HEK293 (cell line): ENCODE measurements at regions not wholly inside any gene's neighbourhood (a gene's known extent, or its start where the extent isn't known, plus 50 kb on each side); places are given as distances from the start of the nearest gene placed in this dataset.

Source experiments
- CTCF ChIA-PET: fragments of 350-600 bp; formaldehyde crosslinking; extraction: SDS; loops from one replicate; lab custom pipeline; 2021; ENCODE audit warnings: antibody characterized with exemption; lab: Yijun Ruan, JAX
- POLR2A ChIA-PET: fragments of 300-600 bp; formaldehyde crosslinking; extraction: SDS; loops from one replicate; lab custom pipeline; 2020; ENCODE audit warnings: antibody characterized with exemption, inconsistent platforms; lab: Yijun Ruan, JAX
- H3K27ac ChIP-seq: fragments of 200-500 bp; sonication (Bioruptor generic); 2 replicates; pipeline ENCODE4 v1.5.1; 2014; ENCODE audit warnings: low read depth, low read length, control low read depth, inconsistent platforms; ENCODE audit errors: extremely low read depth
- H3K36me3 ChIP-seq, 2 experiments: fragments of 200-500 bp in 1 of 2; sonication (Bioruptor generic) in 1 of 2; 1 replicate in 1 of 2; 2 replicates in 1 of 2; pipeline ENCODE4 v1.5.1; 2014 to 2017; ENCODE audit warnings: inconsistent platforms in 2 of 2, low read length in 2 of 2; ENCODE audit not compliant: control insufficient read depth in 2 of 2, insufficient read depth in 1 of 2
- H3K4me1 ChIP-seq: fragments of 200-500 bp; sonication (Bioruptor generic); 2 replicates; pipeline ENCODE4 v1.5.1; 2014; ENCODE audit warnings: mild to moderate bottlenecking, low read length, inconsistent platforms; ENCODE audit not compliant: control insufficient read depth, insufficient read depth
- H3K4me3 ChIP-seq: 2 replicates; pipeline ENCODE4 v1.5.1; 2011; ENCODE audit warnings: low read depth, mild to moderate bottlenecking, control low read depth, low read length, moderate library complexity
- H3K9me3 ChIP-seq: fragments of 200-500 bp; sonication (Bioruptor generic); 2 replicates; pipeline ENCODE4 v1.5.1; 2014; ENCODE audit warnings: low read depth, low read length, inconsistent platforms; ENCODE audit not compliant: control insufficient read depth, insufficient read depth
- BCL11B ChIP-seq: fragments of 450-650 bp; formaldehyde crosslinking; IDR thresholded peaks from 2 replicates; pipeline ENCODE4 v1.5.1; 2016; ENCODE audit warnings: low read depth, missing biosample characterization, missing genetic modification characterization
- KLF10 ChIP-seq: fragments of 450-650 bp; IDR thresholded peaks from 2 replicates; pipeline ENCODE4 v1.5.1; 2018; ENCODE audit warnings: missing biosample characterization, mild to moderate bottlenecking, missing genetic modification characterization
- MZF1 ChIP-seq: fragments of 450-650 bp; formaldehyde crosslinking; IDR thresholded peaks from 2 replicates; pipeline ENCODE4 v1.5.1; 2017; ENCODE audit warnings: missing biosample characterization, missing genetic modification characterization, borderline replicate concordance
- YY1 ChIP-seq: fragments of 450-650 bp; formaldehyde crosslinking; IDR thresholded peaks from 2 replicates; pipeline ENCODE4 v1.5.1; 2018; ENCODE audit warnings: missing biosample characterization, missing genetic modification characterization
- ZEB2 ChIP-seq: fragments of 450-650 bp; formaldehyde crosslinking; IDR thresholded peaks from 2 replicates; pipeline ENCODE4 v1.5.1; 2016; ENCODE audit warnings: missing biosample characterization, missing genetic modification characterization
- ZFP37 ChIP-seq: fragments of 450-650 bp; formaldehyde crosslinking; IDR thresholded peaks from 2 replicates; pipeline ENCODE4 v1.5.1; 2016; ENCODE audit warnings: missing biosample characterization, missing genetic modification characterization
- ZNF184 ChIP-seq: fragments of 450-650 bp; IDR thresholded peaks from 2 replicates; pipeline ENCODE4 v1.5.1; 2018; ENCODE audit warnings: missing biosample characterization, mild to moderate bottlenecking, missing genetic modification characterization
- ZNF292 ChIP-seq: fragments of 450-650 bp; formaldehyde crosslinking; IDR thresholded peaks from 2 replicates; pipeline ENCODE4 v1.5.1; 2016; ENCODE audit warnings: low read depth, missing biosample characterization, missing genetic modification characterization, borderline replicate concordance
- ZNF354C ChIP-seq: fragments of 450-650 bp; formaldehyde crosslinking; IDR thresholded peaks from 2 replicates; pipeline ENCODE4 v1.5.1; 2016; ENCODE audit warnings: missing biosample characterization, missing genetic modification characterization, low read depth, borderline replicate concordance
- ZNF394 ChIP-seq: fragments of 450-650 bp; formaldehyde crosslinking; IDR thresholded peaks from 2 replicates; pipeline ENCODE4 v1.5.1; 2016; ENCODE audit warnings: missing biosample characterization, missing genetic modification characterization, mild to moderate bottlenecking, moderate library complexity, borderline replicate concordance
- ZNF416 ChIP-seq: fragments of 450-650 bp; formaldehyde crosslinking; IDR thresholded peaks from 2 replicates; pipeline ENCODE4 v1.5.1; 2016; ENCODE audit warnings: missing biosample characterization, missing genetic modification characterization
- ZNF596 ChIP-seq: fragments of 450-650 bp; IDR thresholded peaks from 2 replicates; pipeline ENCODE4 v1.5.0; 2018; ENCODE audit warnings: missing biosample characterization, mild to moderate bottlenecking, missing genetic modification characterization, moderate library complexity
- ZNF658 ChIP-seq: fragments of 450-650 bp; formaldehyde crosslinking; IDR thresholded peaks from 2 replicates; pipeline ENCODE4; 2016; ENCODE audit warnings: missing biosample characterization, missing genetic modification characterization
- ZNF701 ChIP-seq: fragments of 450-650 bp; formaldehyde crosslinking; IDR thresholded peaks from 2 replicates; pipeline ENCODE4 v1.5.1; 2016; ENCODE audit warnings: missing biosample characterization, missing genetic modification characterization
- ZNF707 ChIP-seq: fragments of 450-650 bp; formaldehyde crosslinking; IDR thresholded peaks from 2 replicates; pipeline ENCODE4 v1.5.1; 2016; ENCODE audit warnings: missing biosample characterization, missing genetic modification characterization
- ZNF747 ChIP-seq: fragments of 450-650 bp; formaldehyde crosslinking; IDR thresholded peaks from 2 replicates; pipeline ENCODE4 v1.5.1; 2016; ENCODE audit warnings: missing biosample characterization, missing genetic modification characterization
- ZNF792 ChIP-seq: fragments of 450-650 bp; formaldehyde crosslinking; IDR thresholded peaks from 2 replicates; pipeline ENCODE4 v1.5.1; 2016; ENCODE audit warnings: missing biosample characterization, missing genetic modification characterization
- ZXDB ChIP-seq: fragments of 450-650 bp; formaldehyde crosslinking; IDR thresholded peaks from 2 replicates; pipeline ENCODE4 v1.5.1; 2016; ENCODE audit warnings: missing biosample characterization, missing genetic modification characterization
- TF ChIP-seq, protein P1 (sequence below): fragments of 450-650 bp; formaldehyde crosslinking; IDR thresholded peaks from 2 replicates; pipeline ENCODE4 v1.5.1; 2016; ENCODE audit warnings: missing biosample characterization, missing genetic modification characterization
- TF ChIP-seq, protein P2 (sequence below): fragments of 450-650 bp; formaldehyde crosslinking; IDR thresholded peaks from 2 replicates; pipeline ENCODE4 v1.5.1; 2016; ENCODE audit warnings: missing biosample characterization, missing genetic modification characterization
- TF ChIP-seq, protein P3 (sequence below): sonication (generic); formaldehyde crosslinking; IDR thresholded peaks from 2 replicates; pipeline ENCODE4 v1.8.1; 2022; ENCODE audit warnings: mild to moderate bottlenecking, moderate library complexity, missing genetic modification reagents
- TF ChIP-seq, protein P4 (sequence below): fragments of 450-650 bp; formaldehyde crosslinking; IDR thresholded peaks from 2 replicates; pipeline ENCODE4 v1.5.1; 2016; ENCODE audit warnings: missing biosample characterization, missing genetic modification characterization
- TF ChIP-seq, protein P5 (sequence below): fragments of 450-650 bp; formaldehyde crosslinking; IDR thresholded peaks from 2 replicates; pipeline ENCODE4 v1.5.1; 2016; ENCODE audit warnings: missing biosample characterization, missing genetic modification characterization, low read depth

DNA sequence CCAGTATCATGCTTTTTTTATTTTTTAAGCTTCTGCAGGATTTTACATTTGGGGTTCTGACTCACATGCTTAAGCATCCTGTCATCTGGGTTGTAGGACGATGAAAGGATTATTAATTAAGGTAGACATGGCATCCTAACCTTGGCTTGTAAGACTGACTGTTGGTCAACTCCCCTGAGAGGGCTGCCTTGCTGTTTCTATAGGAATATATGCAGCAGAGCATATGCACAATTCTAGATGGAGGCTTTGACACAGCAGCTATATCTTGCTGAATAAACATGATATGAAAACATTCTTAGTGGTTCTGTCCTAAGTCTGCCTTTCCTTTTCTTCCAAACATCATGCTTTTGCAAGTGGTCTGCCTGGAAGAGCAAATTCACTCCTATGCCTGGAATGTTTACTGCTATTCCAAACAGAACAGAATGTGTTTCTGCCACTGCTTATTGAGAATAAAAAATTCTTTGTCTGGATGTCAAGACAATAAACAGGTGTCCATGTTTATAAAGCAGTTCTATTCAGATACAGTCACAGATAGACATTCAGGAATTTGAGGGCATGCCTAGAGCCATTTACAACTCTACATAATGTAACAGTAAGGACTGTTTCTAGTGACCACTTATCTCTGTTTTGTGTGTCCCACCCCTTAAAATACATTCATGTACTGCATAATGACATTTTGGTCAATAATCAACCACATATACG is 166.2 kb upstream of the PPP2R2B start:
- CTCF ChIA-PET = interaction anchor here (0.8 kb wide), 1 partner anchor 144 kb away, joined by 3 read pairs; no protein-coding TSS in a partner anchor
- POLR2A ChIA-PET = no interaction called here
- Histone ChIP-seq H3K36me3 (no peaks in the 10 kb centered on the region), H3K4me3 (no peak overlapping the region), H3K27ac (no peak overlapping the region), H3K9me3 (no peaks in the 10 kb centered on the region), H3K4me1 (no peaks in the 10 kb centered on the region)
- TF ChIP-seq YY1 (tag by site-specific recombination) (no peak), ZNF747 (tag by site-specific recombination) (no peak)
- TF ChIP-seq, protein P1, sequence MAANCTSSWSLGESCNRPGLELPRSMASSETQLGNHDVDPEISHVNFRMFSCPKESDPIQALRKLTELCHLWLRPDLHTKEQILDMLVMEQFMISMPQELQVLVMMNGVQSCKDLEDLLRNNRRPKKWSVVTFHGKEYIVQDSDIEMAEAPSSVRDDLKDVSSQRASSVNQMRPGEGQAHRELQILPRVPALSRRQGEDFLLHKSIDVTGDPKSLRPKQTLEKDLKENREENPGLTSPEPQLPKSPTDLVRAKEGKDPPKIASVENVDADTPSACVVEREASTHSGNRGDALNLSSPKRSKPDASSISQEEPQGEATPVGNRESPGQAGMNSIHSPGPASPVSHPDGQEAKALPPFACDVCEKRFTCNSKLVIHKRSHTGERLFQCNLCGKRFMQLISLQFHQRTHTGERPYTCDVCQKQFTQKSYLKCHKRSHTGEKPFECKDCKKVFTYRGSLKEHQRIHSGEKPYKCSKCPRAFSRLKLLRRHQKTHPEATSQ (tag by site-specific recombination) = no peak

DNA sequence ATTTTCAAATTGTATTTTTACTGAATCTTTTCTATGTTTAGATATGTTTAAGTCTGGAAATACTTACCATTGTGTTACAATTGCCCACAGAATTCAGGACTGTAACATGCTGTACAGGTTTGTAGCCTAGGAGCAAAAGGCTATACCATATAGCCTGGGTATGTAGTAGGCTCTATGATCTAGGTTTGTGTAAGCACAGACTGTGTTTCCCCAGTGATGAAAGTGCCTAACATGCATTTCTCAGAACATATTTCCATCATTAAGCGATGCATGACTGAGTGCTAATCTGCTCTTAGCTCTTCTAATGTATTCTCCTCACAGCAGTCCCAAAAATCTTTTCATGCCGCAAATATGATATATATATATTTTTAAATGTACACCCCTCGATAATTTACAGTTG is 166.7 kb upstream of the PPP2R2B start:
- no peak for TF ChIP-seq MZF1 (tag by site-specific recombination)
- no peak for TF ChIP-seq ZNF701 (tag by site-specific recombination)
- no peak for TF ChIP-seq ZNF707
- TF ChIP-seq, protein P2, sequence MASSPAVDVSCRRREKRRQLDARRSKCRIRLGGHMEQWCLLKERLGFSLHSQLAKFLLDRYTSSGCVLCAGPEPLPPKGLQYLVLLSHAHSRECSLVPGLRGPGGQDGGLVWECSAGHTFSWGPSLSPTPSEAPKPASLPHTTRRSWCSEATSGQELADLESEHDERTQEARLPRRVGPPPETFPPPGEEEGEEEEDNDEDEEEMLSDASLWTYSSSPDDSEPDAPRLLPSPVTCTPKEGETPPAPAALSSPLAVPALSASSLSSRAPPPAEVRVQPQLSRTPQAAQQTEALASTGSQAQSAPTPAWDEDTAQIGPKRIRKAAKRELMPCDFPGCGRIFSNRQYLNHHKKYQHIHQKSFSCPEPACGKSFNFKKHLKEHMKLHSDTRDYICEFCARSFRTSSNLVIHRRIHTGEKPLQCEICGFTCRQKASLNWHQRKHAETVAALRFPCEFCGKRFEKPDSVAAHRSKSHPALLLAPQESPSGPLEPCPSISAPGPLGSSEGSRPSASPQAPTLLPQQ (tag by site-specific recombination) = no peak
- TF ChIP-seq, protein P3, sequence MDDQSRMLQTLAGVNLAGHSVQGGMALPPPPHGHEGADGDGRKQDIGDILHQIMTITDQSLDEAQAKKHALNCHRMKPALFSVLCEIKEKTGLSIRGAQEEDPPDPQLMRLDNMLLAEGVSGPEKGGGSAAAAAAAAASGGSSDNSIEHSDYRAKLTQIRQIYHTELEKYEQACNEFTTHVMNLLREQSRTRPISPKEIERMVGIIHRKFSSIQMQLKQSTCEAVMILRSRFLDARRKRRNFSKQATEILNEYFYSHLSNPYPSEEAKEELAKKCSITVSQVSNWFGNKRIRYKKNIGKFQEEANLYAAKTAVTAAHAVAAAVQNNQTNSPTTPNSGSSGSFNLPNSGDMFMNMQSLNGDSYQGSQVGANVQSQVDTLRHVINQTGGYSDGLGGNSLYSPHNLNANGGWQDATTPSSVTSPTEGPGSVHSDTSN (CRISPR knock-in tag) = no peak
- no peak for TF ChIP-seq KLF10 (tag by site-specific recombination)
- TF ChIP-seq BCL11B (tag by site-specific recombination) = no peak
- no peak for TF ChIP-seq ZNF658 (tag by site-specific recombination)
- TF ChIP-seq, all 188 proteins: peak for 0
- ChIA-PET CTCF (no interaction called here), POLR2A (no interaction called here)
- H3K4me3 ChIP-seq = no peak overlapping the region
- H3K27ac ChIP-seq = no peak overlapping the region
- no peaks in the 10 kb centered on the region for H3K36me3 ChIP-seq
- no peaks in the 10 kb centered on the region for H3K9me3 ChIP-seq
- H3K4me1 ChIP-seq = no peaks in the 10 kb centered on the region

DNA sequence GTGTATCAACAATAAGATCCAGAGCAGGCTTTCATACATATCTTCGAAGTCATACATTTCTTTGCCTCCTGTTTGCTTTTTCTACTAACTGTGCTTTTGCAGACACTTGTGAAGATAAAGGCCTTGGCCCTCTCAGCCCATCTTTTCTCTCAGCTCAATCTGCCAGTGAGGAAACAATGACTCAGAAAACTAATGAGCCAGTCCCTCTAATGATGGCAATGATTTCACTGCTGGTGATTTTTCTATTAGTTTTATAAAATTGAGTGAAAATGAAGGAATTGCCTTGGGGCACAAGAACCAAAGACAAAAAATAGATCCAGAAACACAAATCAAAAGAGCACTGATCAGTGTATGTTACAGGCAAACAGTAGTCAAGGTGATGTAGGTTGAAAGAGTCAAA is 167.7 kb upstream of the PPP2R2B start:
- ChIA-PET POLR2A (no interaction called here), CTCF (interaction anchor here (0.6 kb wide), 1 partner anchor 29 kb away, joined by 4 read pairs; no protein-coding TSS in a partner anchor)
- H3K4me1 ChIP-seq = no peaks in the 10 kb centered on the region
- H3K27ac ChIP-seq = no peak overlapping the region
- H3K4me3 ChIP-seq = no peak overlapping the region
- H3K36me3 ChIP-seq = no peaks in the 10 kb centered on the region
- H3K9me3 ChIP-seq = no peaks in the 10 kb centered on the region
- TF ChIP-seq ZNF416 (tag by site-specific recombination) (no peak), ZNF394 (tag by site-specific recombination) (no peak), ZNF354C (tag by site-specific recombination) (no peak), ZXDB (tag by site-specific recombination) (no peak), ZNF792 (tag by site-specific recombination) (no peak), ZEB2 (tag by site-specific recombination) (no peak), ZFP37 (tag by site-specific recombination) (no peak), ZNF596 (tag by site-specific recombination) (no peak), ZNF292 (no peak), ZNF184 (tag by site-specific recombination) (no peak)
- TF ChIP-seq, protein P4, sequence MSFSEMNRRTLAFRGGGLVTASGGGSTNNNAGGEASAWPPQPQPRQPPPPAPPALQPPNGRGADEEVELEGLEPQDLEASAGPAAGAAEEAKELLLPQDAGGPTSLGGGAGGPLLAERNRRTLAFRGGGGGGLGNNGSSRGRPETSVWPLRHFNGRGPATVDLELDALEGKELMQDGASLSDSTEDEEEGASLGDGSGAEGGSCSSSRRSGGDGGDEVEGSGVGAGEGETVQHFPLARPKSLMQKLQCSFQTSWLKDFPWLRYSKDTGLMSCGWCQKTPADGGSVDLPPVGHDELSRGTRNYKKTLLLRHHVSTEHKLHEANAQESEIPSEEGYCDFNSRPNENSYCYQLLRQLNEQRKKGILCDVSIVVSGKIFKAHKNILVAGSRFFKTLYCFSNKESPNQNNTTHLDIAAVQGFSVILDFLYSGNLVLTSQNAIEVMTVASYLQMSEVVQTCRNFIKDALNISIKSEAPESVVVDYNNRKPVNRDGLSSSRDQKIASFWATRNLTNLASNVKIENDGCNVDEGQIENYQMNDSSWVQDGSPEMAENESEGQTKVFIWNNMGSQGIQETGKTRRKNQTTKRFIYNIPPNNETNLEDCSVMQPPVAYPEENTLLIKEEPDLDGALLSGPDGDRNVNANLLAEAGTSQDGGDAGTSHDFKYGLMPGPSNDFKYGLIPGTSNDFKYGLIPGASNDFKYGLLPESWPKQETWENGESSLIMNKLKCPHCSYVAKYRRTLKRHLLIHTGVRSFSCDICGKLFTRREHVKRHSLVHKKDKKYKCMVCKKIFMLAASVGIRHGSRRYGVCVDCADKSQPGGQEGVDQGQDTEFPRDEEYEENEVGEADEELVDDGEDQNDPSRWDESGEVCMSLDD (tag by site-specific recombination) = no peak
- TF ChIP-seq, protein P5, sequence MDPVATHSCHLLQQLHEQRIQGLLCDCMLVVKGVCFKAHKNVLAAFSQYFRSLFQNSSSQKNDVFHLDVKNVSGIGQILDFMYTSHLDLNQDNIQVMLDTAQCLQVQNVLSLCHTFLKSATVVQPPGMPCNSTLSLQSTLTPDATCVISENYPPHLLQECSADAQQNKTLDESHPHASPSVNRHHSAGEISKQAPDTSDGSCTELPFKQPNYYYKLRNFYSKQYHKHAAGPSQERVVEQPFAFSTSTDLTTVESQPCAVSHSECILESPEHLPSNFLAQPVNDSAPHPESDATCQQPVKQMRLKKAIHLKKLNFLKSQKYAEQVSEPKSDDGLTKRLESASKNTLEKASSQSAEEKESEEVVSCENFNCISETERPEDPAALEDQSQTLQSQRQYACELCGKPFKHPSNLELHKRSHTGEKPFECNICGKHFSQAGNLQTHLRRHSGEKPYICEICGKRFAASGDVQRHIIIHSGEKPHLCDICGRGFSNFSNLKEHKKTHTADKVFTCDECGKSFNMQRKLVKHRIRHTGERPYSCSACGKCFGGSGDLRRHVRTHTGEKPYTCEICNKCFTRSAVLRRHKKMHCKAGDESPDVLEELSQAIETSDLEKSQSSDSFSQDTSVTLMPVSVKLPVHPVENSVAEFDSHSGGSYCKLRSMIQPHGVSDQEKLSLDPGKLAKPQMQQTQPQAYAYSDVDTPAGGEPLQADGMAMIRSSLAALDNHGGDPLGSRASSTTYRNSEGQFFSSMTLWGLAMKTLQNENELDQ (tag by site-specific recombination) = no peak
